Lower leg skin (tissue), 3 donors: ENCODE measurements at regions not wholly inside any gene's neighbourhood (a gene's known extent, or its start where the extent isn't known, plus 50 kb on each side); places are given as distances from the start of the nearest gene placed in this dataset.
"Not testable (repeated sequence)": the region's sequence is repeated elsewhere in the genome, so short reads cannot be mapped to it uniquely, and the experiment has no call there.

Experiments used
- CTCF ChIP-seq, 3 donors: fragments of 450-650 bp; IDR thresholded peaks; one replicate each; pipeline ENCODE4 v1.5.1; 2016; ENCODE audit warnings: antibody characterized with exemption in 3 of 3, mild to moderate bottlenecking in 3 of 3, moderate library complexity in 2 of 3
- POLR2A ChIP-seq, 2 donors: fragments of 450-650 bp; IDR thresholded peaks; one replicate each; pipeline ENCODE4 v1.6.1; 2016 to 2017; ENCODE audit warnings: antibody characterized with exemption in 2 of 2, mild to moderate bottlenecking in 1 of 2, moderate library complexity in 1 of 2

- TF ChIP-seq CTCF, POLR2A (IDR thresholded peaks at IDR 0.05): not testable (repeated sequence)
Measured at GRCh38 chr5:10016559-10016958, 233.1 kb downstream of the ATPSCKMT start.
